PC-3 (cell line): ENCODE measurements at regions not wholly inside any gene's neighbourhood (a gene's known extent, or its start where the extent isn't known, plus 50 kb on each side); places are given as distances from the start of the nearest gene placed in this dataset.

Source experiments
- EZH2 ChIP-seq: fragments of 300-600 bp; sonication (generic); IDR thresholded peaks from one replicate; pipeline ENCODE4 v1.6.1; 2017; ENCODE audit warnings: antibody characterized with exemption, mild to moderate bottlenecking, low read length; ENCODE audit not compliant: unreplicated experiment
- EZH2phosphoT487 ChIP-seq: fragments of 300-600 bp; sonication (generic); IDR thresholded peaks from 2 replicates; pipeline ENCODE4 v1.6.1; 2018; ENCODE audit warnings: mild to moderate bottlenecking, antibody characterized with exemption, low read length, borderline replicate concordance

- no peak for TF ChIP-seq EZH2
- no peak for TF ChIP-seq EZH2phosphoT487
Measured at GRCh38 chr5:135095052-135095715, 61.2 kb upstream of the PITX1 start.
